Activated CD8-positive, alpha-beta memory T cell treated with anti-CD3 and anti-CD28 coated beads, Interleukin-2, amount 50 U/mL, for 48 hours (primary cell): ENCODE measurements at regions not wholly inside any gene's neighbourhood (a gene's known extent, or its start where the extent isn't known, plus 50 kb on each side); places are given as distances from the start of the nearest gene placed in this dataset.

ENCODE experiments used
- DNase-seq: peaks from one replicate; pipeline ENCODE4 v3.0.0-alpha.2; 2020

- no peak for DNase-seq
Observed at GRCh38 chr5:2487152-2487763, 264.2 kb downstream of the IRX2 start.

GRCh38 chr5:2486373-2486772 lies 265.1 kb downstream of the IRX2 start:
- DNase-seq: no peak

GRCh38 chr5:2482778-2483177 lies 268.7 kb downstream of the IRX2 start:
- DNase-seq: no peak

GRCh38 chr5:2480871-2481270 lies 270.6 kb downstream of the IRX2 start:
- DNase-seq: no peak

- DNase-seq: no peak
Observed at GRCh38 chr5:2475902-2476301, 275.6 kb downstream of the IRX2 start.

GRCh38 chr5:2472670-2473069 lies 278.8 kb downstream of the IRX2 start:
- no peak for DNase-seq

GRCh38 chr5:2471152-2471879 lies 280.2 kb downstream of the IRX2 start:
- no peak for DNase-seq

- no peak for DNase-seq
Observed at GRCh38 chr5:2466966-2467365, 284.5 kb downstream of the IRX2 start.

- no peak for DNase-seq
Observed at GRCh38 chr5:2465383-2465782, 286.1 kb downstream of the IRX2 start.

GRCh38 chr5:2464141-2464540 lies 287.3 kb downstream of the IRX2 start:
- DNase-seq: no peak

- no peak for DNase-seq
Observed at GRCh38 chr5:2461701-2462691, 289.5 kb downstream of the IRX2 start.

- DNase-seq: no peak
Observed at GRCh38 chr5:2460098-2460497, 291.4 kb downstream of the IRX2 start.

- DNase-seq: no peak
Observed at GRCh38 chr5:2459251-2459650, 292.2 kb downstream of the IRX2 start.

GRCh38 chr5:2455878-2456277 lies 295.6 kb downstream of the IRX2 start:
- no peak for DNase-seq

GRCh38 chr5:2454876-2455275 lies 296.6 kb downstream of the IRX2 start:
- DNase-seq: no peak

- DNase-seq: no peak
Observed at GRCh38 chr5:2453781-2454180, 297.7 kb downstream of the IRX2 start.

GRCh38 chr5:2451100-2451499 lies 300.4 kb downstream of the IRX2 start:
- no peak for DNase-seq

GRCh38 chr5:2442496-2443354 lies 308.8 kb downstream of the IRX2 start:
- no peak for DNase-seq

GRCh38 chr5:2441495-2442180 lies 309.8 kb downstream of the IRX2 start:
- DNase-seq: no peak

GRCh38 chr5:2439608-2440007 lies 311.9 kb downstream of the IRX2 start:
- no peak for DNase-seq

- DNase-seq: no peak
Observed at GRCh38 chr5:2433086-2433485, 318.4 kb downstream of the IRX2 start.
